ENCODE measurements at regions not wholly inside any gene's neighbourhood (a gene's known extent, or its start where the extent isn't known, plus 50 kb on each side); places are given as distances from the start of the nearest gene placed in this dataset.

GRCh38 chr9:89890326-89890980 is 285.6 kb downstream of the GADD45G start:
- intact Hi-C loops (cut with DNase I; ENCODE audit: low total_unique reads), result no loop called here
- no peak for DNase-seq
- Histone ChIP-seq H3K9me3 (no peaks in the 10 kb centered on the region), H3K27ac (peak overlapping the region; percentile 9 to 39), H3K4me1 (peaks cover 51% of the 10 kb centered on the region), H3K27me3 (no peaks in the 10 kb centered on the region), H3K4me3 (no peak overlapping the region), H3K36me3 (ENCODE audit: low read depth, missing control alignments) (no peaks in the 10 kb centered on the region)
- 67 to 69% methylated on average over 10 to 14 of the region's 14 CpGs for WGBS, 2 donors
- no peak for TF ChIP-seq POLR2A (IDR thresholded peaks at IDR 0.05)
- no peak for TF ChIP-seq CTCF (IDR thresholded peaks at IDR 0.05)

- Histone ChIP-seq H3K36me3 (ENCODE audit: low read depth, missing control alignments) (no peaks in the 10 kb centered on the region), H3K4me1 (peaks cover 51% of the 10 kb centered on the region), H3K27me3 (no peaks in the 10 kb centered on the region), H3K9me3 (no peaks in the 10 kb centered on the region), H3K4me3 (no peak overlapping the region), H3K27ac (peak overlapping the region in 1 of 2 donors; percentile 67)
- 24 to 65% methylated on average over 5 of the region's 5 CpGs for WGBS, 2 donors
- DNase-seq, result peak; percentile 93
- intact Hi-C loops (cut with DNase I; ENCODE audit: low total_unique reads), result no loop called here
- no peak for TF ChIP-seq CTCF (IDR thresholded peaks at IDR 0.05)
- TF ChIP-seq POLR2A (IDR thresholded peaks at IDR 0.05), result no peak
Measured at GRCh38 chr9:89891221-89891590, 286.4 kb downstream of the GADD45G start.

- TF ChIP-seq POLR2A (IDR thresholded peaks at IDR 0.05) (no peak), CTCF (IDR thresholded peaks at IDR 0.05) (no peak)
- Histone ChIP-seq H3K36me3 (ENCODE audit: low read depth, missing control alignments) (no peaks in the 10 kb centered on the region), H3K4me3 (no peak overlapping the region), H3K27me3 (no peaks in the 10 kb centered on the region), H3K9me3 (no peaks in the 10 kb centered on the region), H3K4me1 (peaks cover 51% of the 10 kb centered on the region), H3K27ac (peak overlapping the region; percentile 63 to 67)
- DNase-seq, result peak; percentile 92
- intact Hi-C loops (cut with DNase I; ENCODE audit: low total_unique reads), result no loop called here
- 35 to 51% methylated on average over 6 of the region's 6 CpGs for WGBS, 2 donors
Measured at GRCh38 chr9:89891591-89892304, 286.9 kb downstream of the GADD45G start.

GRCh38 chr9:89892920-89893319 is 288.1 kb downstream of the GADD45G start:
- DNase-seq, result no peak
- intact Hi-C loops (cut with DNase I; ENCODE audit: low total_unique reads), result no loop called here
- TF ChIP-seq POLR2A (IDR thresholded peaks at IDR 0.05), result no peak
- no peak for TF ChIP-seq CTCF (IDR thresholded peaks at IDR 0.05)
- H3K36me3 ChIP-seq (ENCODE audit: low read depth, missing control alignments), result no peaks in the 10 kb centered on the region
- no peaks in the 10 kb centered on the region for H3K27me3 ChIP-seq
- no peak overlapping the region for H3K27ac ChIP-seq
- H3K9me3 ChIP-seq, result no peaks in the 10 kb centered on the region
- H3K4me1 ChIP-seq, result peaks cover 42% of the 10 kb centered on the region
- 87 to 93% methylated on average over 6 of the region's 6 CpGs for WGBS, 2 donors
- no peak overlapping the region for H3K4me3 ChIP-seq

Data from testis (tissue), 2 donors.